AG08396 (cell line): ENCODE measurements at regions not wholly inside any gene's neighbourhood (a gene's known extent, or its start where the extent isn't known, plus 50 kb on each side); places are given as distances from the start of the nearest gene placed in this dataset.
"Not testable (repeated sequence)": the region's sequence is repeated elsewhere in the genome, so short reads cannot be mapped to it uniquely, and the experiment has no call there.

Source experiments
- DNase-seq: peaks from one replicate; pipeline ENCODE4 v3.0.0; 2012; ENCODE audit warnings: low spot score, mixed read lengths

GRCh38 chr6:126811321-126811720, 307.1 kb upstream of the RSPO3 start:
- peak; percentile 9 for DNase-seq

- no peak for DNase-seq
These were observed 306.5 kb upstream of the RSPO3 start for GRCh38 chr6:126812010-126812409.

- DNase-seq, result no peak
These were observed 305.8 kb upstream of the RSPO3 start for GRCh38 chr6:126812651-126813050.

- DNase-seq, result no peak
These were observed 297.8 kb upstream of the RSPO3 start for GRCh38 chr6:126820634-126821033.

- no peak for DNase-seq
These were observed 296.8 kb upstream of the RSPO3 start for GRCh38 chr6:126821706-126822105.

- no peak for DNase-seq
These were observed 294.2 kb upstream of the RSPO3 start for GRCh38 chr6:126824226-126824625.

GRCh38 chr6:126824815-126825214, 293.7 kb upstream of the RSPO3 start:
- DNase-seq, result no peak

- no peak for DNase-seq
These were observed 292.2 kb upstream of the RSPO3 start for GRCh38 chr6:126826166-126826714.

- DNase-seq, result no peak
These were observed 287.0 kb upstream of the RSPO3 start for GRCh38 chr6:126831461-126831860.

- no peak for DNase-seq
These were observed 275.7 kb upstream of the RSPO3 start for GRCh38 chr6:126842769-126843168.

GRCh38 chr6:126848119-126848518, 270.4 kb upstream of the RSPO3 start:
- no peak for DNase-seq

GRCh38 chr6:126867641-126868040, 250.8 kb upstream of the RSPO3 start:
- no peak for DNase-seq

GRCh38 chr6:126873351-126873750, 245.1 kb upstream of the RSPO3 start:
- no peak for DNase-seq

GRCh38 chr6:126873791-126874190, 244.7 kb upstream of the RSPO3 start:
- no peak for DNase-seq

- DNase-seq, result no peak
These were observed 242.0 kb upstream of the RSPO3 start for GRCh38 chr6:126876446-126876845.

- DNase-seq, result no peak
These were observed 237.5 kb upstream of the RSPO3 start for GRCh38 chr6:126880964-126881363.

- no peak for DNase-seq
These were observed 232.4 kb upstream of the RSPO3 start for GRCh38 chr6:126886106-126886505.

- no peak for DNase-seq
These were observed 229.4 kb upstream of the RSPO3 start for GRCh38 chr6:126888727-126889725.

- DNase-seq, result no peak
These were observed 228.4 kb upstream of the RSPO3 start for GRCh38 chr6:126890055-126890454.

GRCh38 chr6:126891158-126891557, 227.3 kb upstream of the RSPO3 start:
- no peak for DNase-seq

GRCh38 chr6:126892869-126893268, 225.6 kb upstream of the RSPO3 start:
- not testable (repeated sequence) for DNase-seq

- no peak for DNase-seq
These were observed 220.7 kb upstream of the RSPO3 start for GRCh38 chr6:126897758-126898157.

- DNase-seq, result no peak
These were observed 214.3 kb upstream of the RSPO3 start for GRCh38 chr6:126904176-126904575.
